Breast epithelium (tissue), 3 donors: ENCODE measurements at regions not wholly inside any gene's neighbourhood (a gene's known extent, or its start where the extent isn't known, plus 50 kb on each side); places are given as distances from the start of the nearest gene placed in this dataset.

Experiments
- CTCF ChIP-seq, 3 donors: fragments of 450-650 bp; IDR thresholded peaks; one replicate each; pipeline ENCODE4 v1.5.1; 2016 to 2017; ENCODE audit warnings: antibody characterized with exemption in 3 of 3, mild to moderate bottlenecking in 3 of 3, moderate library complexity in 3 of 3
- POLR2A ChIP-seq: fragments of 450-650 bp; IDR thresholded peaks from one replicate; pipeline ENCODE4 v1.6.1; 2016; ENCODE audit warnings: antibody characterized with exemption, mild to moderate bottlenecking, moderate library complexity

GRCh38 chr12:107304588-107305532 is 211.5 kb upstream of the CRY1 start:
- no peak for TF ChIP-seq CTCF (IDR thresholded peaks at IDR 0.05)
- no peak for TF ChIP-seq POLR2A
